ENCODE measurements at regions not wholly inside any gene's neighbourhood (a gene's known extent, or its start where the extent isn't known, plus 50 kb on each side); places are given as distances from the start of the nearest gene placed in this dataset.
"Not testable (repeated sequence)": the region's sequence is repeated elsewhere in the genome, so short reads cannot be mapped to it uniquely, and the experiment has no call there.

GRCh38 chr12:31797230-31797872, 68.5 kb upstream of the AMN1 start:
- peaks cover 2% of the 10 kb centered on the region for H3K27me3 Mint-ChIP-seq (ENCODE audit: low read depth)
- no peaks in the 10 kb centered on the region for H3K9me3 Mint-ChIP-seq (ENCODE audit: low read depth)

GRCh38 chr12:31796270-31796951, 67.6 kb upstream of the AMN1 start:
- Mint-ChIP-seq H3K9me3 (ENCODE audit: low read depth) (no peaks in the 10 kb centered on the region), H3K27me3 (ENCODE audit: low read depth) (peaks cover 2% of the 10 kb centered on the region), H3K36me3 (ENCODE audit: low read depth) (no peaks in the 10 kb centered on the region), H3K4me3 (ENCODE audit: unreplicated experiment) (no peak overlapping the region), H3K27ac (ENCODE audit: unreplicated experiment) (no peak overlapping the region), H3K4me1 (ENCODE audit: low read depth) (no peaks in the 10 kb centered on the region)
- no peak for DNase-seq (ENCODE audit: low spot score)
- TF ChIP-seq, protein P1, sequence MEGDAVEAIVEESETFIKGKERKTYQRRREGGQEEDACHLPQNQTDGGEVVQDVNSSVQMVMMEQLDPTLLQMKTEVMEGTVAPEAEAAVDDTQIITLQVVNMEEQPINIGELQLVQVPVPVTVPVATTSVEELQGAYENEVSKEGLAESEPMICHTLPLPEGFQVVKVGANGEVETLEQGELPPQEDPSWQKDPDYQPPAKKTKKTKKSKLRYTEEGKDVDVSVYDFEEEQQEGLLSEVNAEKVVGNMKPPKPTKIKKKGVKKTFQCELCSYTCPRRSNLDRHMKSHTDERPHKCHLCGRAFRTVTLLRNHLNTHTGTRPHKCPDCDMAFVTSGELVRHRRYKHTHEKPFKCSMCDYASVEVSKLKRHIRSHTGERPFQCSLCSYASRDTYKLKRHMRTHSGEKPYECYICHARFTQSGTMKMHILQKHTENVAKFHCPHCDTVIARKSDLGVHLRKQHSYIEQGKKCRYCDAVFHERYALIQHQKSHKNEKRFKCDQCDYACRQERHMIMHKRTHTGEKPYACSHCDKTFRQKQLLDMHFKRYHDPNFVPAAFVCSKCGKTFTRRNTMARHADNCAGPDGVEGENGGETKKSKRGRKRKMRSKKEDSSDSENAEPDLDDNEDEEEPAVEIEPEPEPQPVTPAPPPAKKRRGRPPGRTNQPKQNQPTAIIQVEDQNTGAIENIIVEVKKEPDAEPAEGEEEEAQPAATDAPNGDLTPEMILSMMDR (IDR thresholded peaks at IDR 0.05) = no peak

More at GRCh38 chr12:31797230-31797872, 68.5 kb upstream of the AMN1 start:
- TF ChIP-seq, protein P1 (IDR thresholded peaks at IDR 0.05) = no peak
- H3K4me1 Mint-ChIP-seq (ENCODE audit: low read depth) = no peaks in the 10 kb centered on the region
- no peaks in the 10 kb centered on the region for H3K36me3 Mint-ChIP-seq (ENCODE audit: low read depth)
- H3K4me3 Mint-ChIP-seq (ENCODE audit: unreplicated experiment) = no peak overlapping the region
- no peak for DNase-seq (ENCODE audit: low spot score)
- no peak overlapping the region for H3K27ac Mint-ChIP-seq (ENCODE audit: unreplicated experiment)

- Mint-ChIP-seq H3K4me3 (ENCODE audit: unreplicated experiment) (no peak overlapping the region), H3K9me3 (ENCODE audit: low read depth) (no peaks in the 10 kb centered on the region), H3K4me1 (ENCODE audit: low read depth) (no peaks in the 10 kb centered on the region), H3K36me3 (ENCODE audit: low read depth) (no peaks in the 10 kb centered on the region), H3K27me3 (ENCODE audit: low read depth) (peaks cover 2% of the 10 kb centered on the region), H3K27ac (ENCODE audit: unreplicated experiment) (no peak overlapping the region)
- TF ChIP-seq, protein P1 (IDR thresholded peaks at IDR 0.05) = no peak
- DNase-seq (ENCODE audit: low spot score) = no peak
These were observed 65.9 kb upstream of the AMN1 start for GRCh38 chr12:31794745-31795144.

- H3K36me3 Mint-ChIP-seq (ENCODE audit: low read depth); DNase-seq (ENCODE audit: low spot score); H3K27me3 Mint-ChIP-seq (ENCODE audit: low read depth); H3K4me1 Mint-ChIP-seq (ENCODE audit: low read depth); H3K9me3 Mint-ChIP-seq (ENCODE audit: low read depth); H3K4me3 Mint-ChIP-seq (ENCODE audit: unreplicated experiment); H3K27ac Mint-ChIP-seq (ENCODE audit: unreplicated experiment): not testable (repeated sequence)
These were observed 62.4 kb upstream of the AMN1 start for GRCh38 chr12:31791265-31791664.

GRCh38 chr12:31790759-31791158, 61.9 kb upstream of the AMN1 start:
- no peaks in the 10 kb centered on the region for H3K36me3 Mint-ChIP-seq (ENCODE audit: low read depth)
- TF ChIP-seq, protein P1 (IDR thresholded peaks at IDR 0.05) = no peak
- H3K9me3 Mint-ChIP-seq (ENCODE audit: low read depth) = no peaks in the 10 kb centered on the region
- H3K27ac Mint-ChIP-seq (ENCODE audit: unreplicated experiment) = no peak overlapping the region
- no peaks in the 10 kb centered on the region for H3K4me1 Mint-ChIP-seq (ENCODE audit: low read depth)
- H3K4me3 Mint-ChIP-seq (ENCODE audit: unreplicated experiment) = no peak overlapping the region
- peaks cover 2% of the 10 kb centered on the region for H3K27me3 Mint-ChIP-seq (ENCODE audit: low read depth)
- no peak for DNase-seq (ENCODE audit: low spot score)

DNA sequence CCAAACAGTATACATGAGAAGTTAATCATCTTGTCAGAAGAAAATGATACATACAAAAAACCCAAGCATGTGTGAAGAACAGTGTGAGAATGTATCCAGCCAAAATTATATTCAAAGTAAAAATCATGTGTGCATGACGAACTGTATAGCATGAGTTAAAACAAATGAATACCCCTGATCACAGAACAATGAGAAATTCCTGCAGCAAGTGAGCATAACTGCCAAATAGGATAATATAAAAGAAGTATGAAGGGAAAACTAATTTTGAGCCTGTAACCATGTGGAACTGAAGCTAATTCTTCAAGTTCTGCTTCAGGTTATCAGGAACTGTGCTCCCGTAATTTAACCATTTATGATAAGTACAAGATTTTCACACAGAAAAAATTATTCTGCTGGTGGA, 56.5 kb upstream of the AMN1 start:
- no peak for DNase-seq (ENCODE audit: low spot score)
- Mint-ChIP-seq H3K4me1 (ENCODE audit: low read depth) (no peaks in the 10 kb centered on the region), H3K27ac (ENCODE audit: unreplicated experiment) (no peak overlapping the region), H3K9me3 (ENCODE audit: low read depth) (peaks cover 7% of the 10 kb centered on the region), H3K27me3 (ENCODE audit: low read depth) (no peaks in the 10 kb centered on the region), H3K4me3 (ENCODE audit: unreplicated experiment) (no peak overlapping the region), H3K36me3 (ENCODE audit: low read depth) (no peaks in the 10 kb centered on the region)
- TF ChIP-seq, protein P1 (IDR thresholded peaks at IDR 0.05) = no peak
